Middle frontal gyrus (tissue), 1 donor: ENCODE measurements at regions not wholly inside any gene's neighbourhood (a gene's known extent, or its start where the extent isn't known, plus 50 kb on each side); places are given as distances from the start of the nearest gene placed in this dataset.

Experiments
- DNase-seq: peaks from one replicate; pipeline ENCODE4 v3.0.0-alpha.2; 2015; ENCODE audit warnings: low spot score; ENCODE audit errors: extremely low spot score

- no peak for DNase-seq
Observed at GRCh38 chr2:234835738-234836137, 116.1 kb upstream of the SH3BP4 start.

GRCh38 chr2:234834228-234834923 is 117.4 kb upstream of the SH3BP4 start:
- no peak for DNase-seq

GRCh38 chr2:234830853-234831252 is 121.0 kb upstream of the SH3BP4 start:
- DNase-seq: no peak

- no peak for DNase-seq
Observed at GRCh38 chr2:234829074-234829455, 122.8 kb upstream of the SH3BP4 start.

- no peak for DNase-seq
Observed at GRCh38 chr2:234828382-234829073, 123.3 kb upstream of the SH3BP4 start.

- no peak for DNase-seq
Observed at GRCh38 chr2:234827096-234827860, 124.5 kb upstream of the SH3BP4 start.

- no peak for DNase-seq
Observed at GRCh38 chr2:234826681-234827080, 125.1 kb upstream of the SH3BP4 start.

GRCh38 chr2:234825616-234826015 is 126.2 kb upstream of the SH3BP4 start:
- no peak for DNase-seq

GRCh38 chr2:234823877-234824376 is 127.9 kb upstream of the SH3BP4 start:
- no peak for DNase-seq

GRCh38 chr2:234823196-234823876 is 128.5 kb upstream of the SH3BP4 start:
- no peak for DNase-seq

- DNase-seq: no peak
Observed at GRCh38 chr2:234821946-234822475, 129.8 kb upstream of the SH3BP4 start.

- DNase-seq: no peak
Observed at GRCh38 chr2:234818937-234819336, 132.9 kb upstream of the SH3BP4 start.

- no peak for DNase-seq
Observed at GRCh38 chr2:234816491-234816890, 135.3 kb upstream of the SH3BP4 start.

GRCh38 chr2:234816056-234816455 is 135.8 kb upstream of the SH3BP4 start:
- DNase-seq: no peak

GRCh38 chr2:234814374-234814773 is 137.4 kb upstream of the SH3BP4 start:
- DNase-seq: no peak

- no peak for DNase-seq
Observed at GRCh38 chr2:234812851-234813250, 139.0 kb upstream of the SH3BP4 start.

GRCh38 chr2:234808907-234809306 is 142.9 kb upstream of the SH3BP4 start:
- no peak for DNase-seq

- DNase-seq: no peak
Observed at GRCh38 chr2:234806818-234807217, 145.0 kb upstream of the SH3BP4 start.

- DNase-seq: no peak
Observed at GRCh38 chr2:234805836-234806235, 146.0 kb upstream of the SH3BP4 start.

- DNase-seq: no peak
Observed at GRCh38 chr2:234804704-234805103, 147.1 kb upstream of the SH3BP4 start.

GRCh38 chr2:234802845-234803171 is 149.0 kb upstream of the SH3BP4 start:
- no peak for DNase-seq
